MCF 10A (cell line): ENCODE measurements at regions not wholly inside any gene's neighbourhood (a gene's known extent, or its start where the extent isn't known, plus 50 kb on each side); places are given as distances from the start of the nearest gene placed in this dataset.
A peak's percentile ranks its signal among the peaks of the same experiment; 100 is the strongest.

ENCODE experiments used
- BruUV-seq: library from RNA; stranded (reverse); fragments of 400-500 nt; replicated peaks from 2 replicates; lab custom pipeline; 2021; lab: Mats Ljungman, UMichigan
- CTCF ChIA-PET: fragments of 300-600 bp; sonication (Branson Sonifier 250); formaldehyde crosslinking; extraction: SDS; loops from one replicate; lab custom pipeline; 2021; ENCODE audit warnings: antibody characterized with exemption, inconsistent platforms; lab: Yijun Ruan, JAX
- POLR2A ChIA-PET: fragments of 300-600, 350-650 bp; sonication (Branson Sonifier 250); formaldehyde crosslinking; extraction: SDS; loops from one replicate; lab custom pipeline; 2020; ENCODE audit warnings: antibody characterized with exemption, inconsistent platforms; lab: Yijun Ruan, JAX
- DNase-seq: peaks from one replicate; pipeline ENCODE4 v3.0.0-alpha.2; 2018; ENCODE audit not compliant: unreplicated experiment
- H3K27ac Mint-ChIP-seq: one replicate; pipeline ENCODE4 v1.8.0; 2022; ENCODE audit warnings: mild to moderate bottlenecking, low read depth, mixed read lengths; ENCODE audit not compliant: unreplicated experiment
- H3K27me3 Mint-ChIP-seq: one replicate; pipeline ENCODE4 v1.8.0; 2022; ENCODE audit warnings: mixed read lengths; ENCODE audit not compliant: insufficient read depth, unreplicated experiment
- H3K36me3 Mint-ChIP-seq: one replicate; pipeline ENCODE4 v1.8.0; 2022; ENCODE audit warnings: mild to moderate bottlenecking, moderate library complexity, mixed read lengths; ENCODE audit not compliant: insufficient read depth, unreplicated experiment
- H3K4me1 Mint-ChIP-seq: one replicate; pipeline ENCODE4 v1.8.0; 2022; ENCODE audit warnings: mixed read lengths; ENCODE audit not compliant: insufficient read depth, unreplicated experiment
- H3K4me3 Mint-ChIP-seq: one replicate; pipeline ENCODE4 v1.8.0; 2022; ENCODE audit warnings: mild to moderate bottlenecking, moderate library complexity, mixed read lengths; ENCODE audit not compliant: unreplicated experiment
- H3K9me3 Mint-ChIP-seq: one replicate; pipeline ENCODE4 v1.8.0; 2022; ENCODE audit warnings: mixed read lengths; ENCODE audit not compliant: unreplicated experiment
- intact Hi-C: fragments of 100-400 bp; cut with micrococcal nuclease; formaldehyde crosslinking; loops from 2 replicates; pipeline ENCODE4 v1.14.1; 2022
- TF ChIP-seq, protein P1 (sequence below): fragments of 200-600 bp; IDR thresholded peaks from one replicate; pipeline ENCODE4 v1.8.0; 2022; ENCODE audit warnings: antibody characterized with exemption, mild to moderate bottlenecking; ENCODE audit not compliant: unreplicated experiment

DNA sequence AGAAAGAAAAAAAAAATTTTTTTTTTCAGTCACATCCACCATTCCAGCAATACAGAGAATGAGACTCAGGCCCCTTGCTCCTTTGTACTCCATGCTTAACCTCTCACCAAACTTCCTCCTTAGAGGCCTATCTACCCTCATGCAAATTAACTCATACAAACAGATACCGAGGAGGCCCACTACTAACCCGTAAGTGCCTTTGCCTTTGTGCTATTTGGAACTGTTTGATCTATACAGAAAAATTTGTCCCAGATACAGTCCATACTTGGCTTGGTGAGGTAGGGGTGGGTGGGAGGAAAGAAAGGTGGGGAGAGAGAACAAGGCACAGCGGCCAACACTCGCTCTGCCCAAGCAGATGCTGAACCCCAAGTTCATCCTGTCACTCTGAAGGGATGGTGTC lies 87.8 kb upstream of the DUSP5 start:
- no peaks in the 10 kb centered on the region for H3K27me3 Mint-ChIP-seq
- H3K36me3 Mint-ChIP-seq, result peaks cover 6% of the 10 kb centered on the region
- no peak for DNase-seq
- peaks cover 69% of the 10 kb centered on the region for H3K4me1 Mint-ChIP-seq
- TSS peak; percentile 76 for BruUV-seq
- H3K27ac Mint-ChIP-seq, result peak overlapping the region; percentile 95
- TF ChIP-seq, protein P1, sequence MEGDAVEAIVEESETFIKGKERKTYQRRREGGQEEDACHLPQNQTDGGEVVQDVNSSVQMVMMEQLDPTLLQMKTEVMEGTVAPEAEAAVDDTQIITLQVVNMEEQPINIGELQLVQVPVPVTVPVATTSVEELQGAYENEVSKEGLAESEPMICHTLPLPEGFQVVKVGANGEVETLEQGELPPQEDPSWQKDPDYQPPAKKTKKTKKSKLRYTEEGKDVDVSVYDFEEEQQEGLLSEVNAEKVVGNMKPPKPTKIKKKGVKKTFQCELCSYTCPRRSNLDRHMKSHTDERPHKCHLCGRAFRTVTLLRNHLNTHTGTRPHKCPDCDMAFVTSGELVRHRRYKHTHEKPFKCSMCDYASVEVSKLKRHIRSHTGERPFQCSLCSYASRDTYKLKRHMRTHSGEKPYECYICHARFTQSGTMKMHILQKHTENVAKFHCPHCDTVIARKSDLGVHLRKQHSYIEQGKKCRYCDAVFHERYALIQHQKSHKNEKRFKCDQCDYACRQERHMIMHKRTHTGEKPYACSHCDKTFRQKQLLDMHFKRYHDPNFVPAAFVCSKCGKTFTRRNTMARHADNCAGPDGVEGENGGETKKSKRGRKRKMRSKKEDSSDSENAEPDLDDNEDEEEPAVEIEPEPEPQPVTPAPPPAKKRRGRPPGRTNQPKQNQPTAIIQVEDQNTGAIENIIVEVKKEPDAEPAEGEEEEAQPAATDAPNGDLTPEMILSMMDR, result no peak
- intact Hi-C loops, result loop anchor here (1.0 to 5.0 kb wide), 4 partner anchors 11 to 98 kb away; no protein-coding TSS in a partner anchor
- POLR2A ChIA-PET, result interaction anchor here (0.6 to 3.9 kb wide), 7 partner anchors 11 to 93 kb away, joined by 3 to 38 read pairs (median 8); partner anchors contain the start of gene DUSP5
- no peaks in the 10 kb centered on the region for H3K9me3 Mint-ChIP-seq
- H3K4me3 Mint-ChIP-seq, result peak overlapping the region; percentile 23
- CTCF ChIA-PET, result interaction anchor here (0.9 to 1.5 kb wide), 2 partner anchors 99 to 137 kb away, joined by 3 to 4 read pairs; no protein-coding TSS in a partner anchor

DNA sequence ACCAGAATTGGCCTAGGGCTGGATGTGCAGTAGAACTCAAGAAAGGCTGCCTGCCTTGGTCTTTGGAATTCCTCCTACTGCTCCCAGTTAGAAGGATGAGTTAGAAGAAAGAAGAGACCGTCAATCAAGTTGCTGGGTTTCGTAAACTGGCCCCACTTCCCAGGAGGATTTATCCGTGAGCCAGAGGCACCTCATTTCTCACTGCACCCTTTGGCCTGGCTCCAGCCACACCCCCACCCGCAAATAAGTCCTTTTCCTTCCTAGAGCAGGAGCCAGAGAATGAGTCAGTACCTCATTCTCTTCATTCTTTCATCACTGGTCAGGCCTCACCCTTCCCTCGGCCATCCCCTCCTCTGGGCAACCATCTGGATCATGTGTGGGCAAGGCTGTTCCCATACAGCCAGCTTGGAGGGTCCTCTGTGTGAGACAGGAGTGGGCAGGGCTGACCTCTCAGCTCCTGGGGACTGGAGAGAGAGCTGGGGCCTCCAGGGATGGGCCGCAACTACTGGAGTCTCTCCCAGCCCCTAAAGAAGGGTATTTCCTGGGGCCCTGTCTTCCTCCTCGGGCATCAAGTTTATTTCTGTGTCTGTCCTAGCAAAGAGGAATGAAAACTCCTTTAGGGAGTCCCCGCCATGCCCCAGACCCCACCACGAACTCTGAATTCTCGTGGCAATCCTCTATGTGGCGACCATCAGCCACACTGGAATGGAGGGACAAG lies 87.2 kb upstream of the DUSP5 start:
- Mint-ChIP-seq H3K27ac (peak overlapping the region; percentile 95), H3K36me3 (peaks cover 6% of the 10 kb centered on the region), H3K9me3 (no peaks in the 10 kb centered on the region), H3K4me3 (peak overlapping the region; percentile 34), H3K27me3 (no peaks in the 10 kb centered on the region), H3K4me1 (peaks cover 72% of the 10 kb centered on the region)
- POLR2A ChIA-PET, result interaction anchor here (0.6 to 3.7 kb wide), 8 partner anchors 12 to 92 kb away, joined by 3 to 25 read pairs (median 7); partner anchors contain the start of gene DUSP5
- peak; percentile 99 for DNase-seq
- BruUV-seq, result no TSS peak
- CTCF ChIA-PET, result interaction anchor here (0.5 to 1.6 kb wide), 5 partner anchors 12 to 136 kb away, joined by 3 to 6 read pairs (median 3); no protein-coding TSS in a partner anchor
- intact Hi-C loops, result loop anchor here (1.0 to 5.0 kb wide), 4 partner anchors 11 to 98 kb away; no protein-coding TSS in a partner anchor
- TF ChIP-seq, protein P1, result no peak

DNA sequence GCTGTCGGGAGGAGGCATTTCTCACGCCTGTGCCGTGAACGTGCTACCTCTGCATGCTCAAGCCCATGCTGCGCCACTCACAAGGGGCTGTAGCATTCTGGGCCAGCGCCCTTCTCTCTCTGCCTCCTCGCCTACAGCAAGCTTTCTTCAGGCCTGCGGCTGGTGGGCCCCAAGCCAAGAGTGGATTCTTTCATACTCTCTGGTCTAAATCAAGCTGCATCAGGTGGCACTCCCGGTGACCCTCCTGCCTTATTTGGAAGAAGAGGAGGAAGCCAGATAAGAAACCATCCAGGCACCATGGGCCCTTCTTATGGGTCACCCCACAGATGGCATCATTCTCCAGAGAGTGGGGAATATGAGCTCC lies 86.7 kb upstream of the DUSP5 start:
- peak; percentile 59 for DNase-seq
- CTCF ChIA-PET, result interaction anchor here (0.5 to 1.6 kb wide), 9 partner anchors 13 to 136 kb away, joined by 3 to 6 read pairs (median 3); no protein-coding TSS in a partner anchor

More for the DNA sequence above, 86.7 kb upstream of the DUSP5 start:
- no peaks in the 10 kb centered on the region for H3K27me3 Mint-ChIP-seq
- no peaks in the 10 kb centered on the region for H3K9me3 Mint-ChIP-seq
- BruUV-seq, result TSS peak; percentile 92
- TF ChIP-seq, protein P1, result no peak
- peak overlapping the region; percentile 34 for H3K4me3 Mint-ChIP-seq
- POLR2A ChIA-PET, result interaction anchor here (0.8 to 3.7 kb wide), 9 partner anchors 11 to 94 kb away, joined by 3 to 25 read pairs (median 6); partner anchors contain the start of gene DUSP5
- H3K36me3 Mint-ChIP-seq, result peaks cover 6% of the 10 kb centered on the region
- intact Hi-C loops, result loop anchor here (5.0 kb wide), 1 partner anchor 99 kb away; no protein-coding TSS in a partner anchor
- H3K4me1 Mint-ChIP-seq, result peaks cover 72% of the 10 kb centered on the region
- H3K27ac Mint-ChIP-seq, result peak overlapping the region; percentile 95
